LNCaP clone FGC (cell line): ENCODE measurements at regions not wholly inside any gene's neighbourhood (a gene's known extent, or its start where the extent isn't known, plus 50 kb on each side); places are given as distances from the start of the nearest gene placed in this dataset.

Experiments used
- DNase-seq: peaks from one replicate; pipeline ENCODE4 v3.0.0-alpha.2; 2011; ENCODE audit warnings: low read depth
- H3K4me3 ChIP-seq: 2 replicates; pipeline ENCODE4 v1.5.1; 2011; ENCODE audit warnings: mild to moderate bottlenecking, low read depth, low read length, control low read depth
- CTCF ChIP-seq: IDR thresholded peaks from 2 replicates; pipeline ENCODE4 v1.5.1; 2012; ENCODE audit warnings: mild to moderate bottlenecking; ENCODE audit not compliant: control insufficient read depth, insufficient read depth; ENCODE audit errors: extremely low read depth

GRCh38 chr5:19058216-19058615, 929.8 kb downstream of the CDH18 start:
- no peak overlapping the region for H3K4me3 ChIP-seq
- no peak for DNase-seq
- TF ChIP-seq CTCF, result no peak

- DNase-seq, result no peak
- H3K4me3 ChIP-seq, result no peak overlapping the region
- TF ChIP-seq CTCF, result no peak
Observed at GRCh38 chr5:19064094-19064493, 923.9 kb downstream of the CDH18 start.

- H3K4me3 ChIP-seq, result no peak overlapping the region
- no peak for TF ChIP-seq CTCF
- no peak for DNase-seq
Observed at GRCh38 chr5:19067741-19068140, 920.3 kb downstream of the CDH18 start.

- no peak for DNase-seq
- no peak overlapping the region for H3K4me3 ChIP-seq
- no peak for TF ChIP-seq CTCF
Observed at GRCh38 chr5:19098434-19098833, 889.6 kb downstream of the CDH18 start.

GRCh38 chr5:19099195-19099594, 888.8 kb downstream of the CDH18 start:
- TF ChIP-seq CTCF, result no peak
- no peak overlapping the region for H3K4me3 ChIP-seq
- DNase-seq, result no peak

GRCh38 chr5:19104948-19105347, 883.1 kb downstream of the CDH18 start:
- TF ChIP-seq CTCF, result no peak
- DNase-seq, result no peak
- no peak overlapping the region for H3K4me3 ChIP-seq

- TF ChIP-seq CTCF, result no peak
Observed at GRCh38 chr5:19122923-19123322, 865.1 kb downstream of the CDH18 start.

More at GRCh38 chr5:19122923-19123322, 865.1 kb downstream of the CDH18 start:
- H3K4me3 ChIP-seq, result no peak overlapping the region
- no peak for DNase-seq
